HepG2 (cell line): ENCODE measurements at regions not wholly inside any gene's neighbourhood (a gene's known extent, or its start where the extent isn't known, plus 50 kb on each side); places are given as distances from the start of the nearest gene placed in this dataset.

Experiments
- EP300 ChIP-seq, 3 experiments: sonication (generic) in 1 of 3; formaldehyde crosslinking in 1 of 3; IDR thresholded peaks; 2 replicates each; pipeline versions ENCODE4 v1.5.1 to v1.6.1; 2011 to 2020; ENCODE audit warnings: low read depth in 2 of 3, low read length in 2 of 3, borderline replicate concordance in 1 of 3, improper control_type of control experiment in 1 of 3, mild to moderate bottlenecking in 1 of 3, missing genetic modification reagents in 1 of 3, moderate library complexity in 1 of 3
- MED1 ChIP-seq: sonication (generic); formaldehyde crosslinking; IDR thresholded peaks from 2 replicates; pipeline ENCODE4 v1.4.0; 2020; ENCODE audit warnings: missing genetic modification reagents
- MTA1 ChIP-seq: sonication (generic); formaldehyde crosslinking; IDR thresholded peaks from 2 replicates; pipeline ENCODE4 v1.4.0; 2020; ENCODE audit warnings: missing genetic modification reagents, mild to moderate bottlenecking, borderline replicate concordance
- XRCC5 ChIP-seq: fragments of 200-400 bp; formaldehyde crosslinking; optimal IDR thresholded peaks from 2 replicates; pipeline ENCODE3; 2017; ENCODE audit warnings: mild to moderate bottlenecking, low read length
- ZBTB20 ChIP-seq: sonication (generic); formaldehyde crosslinking; IDR thresholded peaks from 2 replicates; pipeline ENCODE4 v1.8.1; 2023; ENCODE audit warnings: missing genetic modification reagents, low read depth, mild to moderate bottlenecking, borderline replicate concordance
- TF ChIP-seq, protein P1 (sequence below): IDR thresholded peaks from 2 replicates; pipeline ENCODE4 v1.6.1; 2012; ENCODE audit warnings: inconsistent platforms
- TF ChIP-seq, protein P2 (sequence below): sonication (generic); formaldehyde crosslinking; IDR thresholded peaks from 2 replicates; pipeline ENCODE4 v1.5.1; 2020; ENCODE audit warnings: mild to moderate bottlenecking, moderate library complexity, missing genetic modification reagents
- TF ChIP-seq, protein P3 (sequence below): sonication (generic); formaldehyde crosslinking; IDR thresholded peaks from 2 replicates; pipeline ENCODE4 v1.4.0; 2020; ENCODE audit warnings: missing genetic modification reagents
- TF ChIP-seq, protein P4 (sequence below): sonication (generic); formaldehyde crosslinking; IDR thresholded peaks from 2 replicates; pipeline ENCODE4 v1.5.0; 2020; ENCODE audit warnings: mild to moderate bottlenecking, missing genetic modification reagents, moderate library complexity

DNA sequence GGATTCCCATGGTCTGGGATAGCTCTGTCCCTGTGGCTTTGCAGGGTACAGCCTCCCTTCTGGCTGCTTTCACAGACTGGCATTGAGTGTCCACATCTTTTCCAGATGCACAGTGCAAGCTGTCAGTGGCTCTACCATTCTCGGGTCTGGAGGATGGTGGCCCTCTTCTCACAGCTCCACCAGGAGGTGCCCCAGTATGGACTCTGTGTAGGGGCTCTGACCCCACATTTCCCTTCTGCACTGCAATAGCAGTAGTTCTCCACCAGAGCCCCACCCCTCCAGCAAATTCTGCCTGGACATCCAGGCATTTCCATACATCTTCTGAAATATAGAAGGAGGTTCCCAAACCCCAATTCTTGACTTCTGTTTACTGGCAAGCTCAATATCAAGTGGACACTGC is 50.2 kb upstream of the GRID2 start:
- TF ChIP-seq EP300 (IDR thresholded peaks at IDR 0.05; ENCODE audit: low read depth in 2 of 2, low read length in 2 of 2), result no peak
- TF ChIP-seq EP300 (CRISPR knock-in tag; IDR thresholded peaks at IDR 0.05; ENCODE audit: borderline replicate concordance), result no peak
- TF ChIP-seq XRCC5, result no peak
- TF ChIP-seq, protein P1, sequence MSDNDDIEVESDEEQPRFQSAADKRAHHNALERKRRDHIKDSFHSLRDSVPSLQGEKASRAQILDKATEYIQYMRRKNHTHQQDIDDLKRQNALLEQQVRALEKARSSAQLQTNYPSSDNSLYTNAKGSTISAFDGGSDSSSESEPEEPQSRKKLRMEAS, result no peak
- TF ChIP-seq, protein P2, sequence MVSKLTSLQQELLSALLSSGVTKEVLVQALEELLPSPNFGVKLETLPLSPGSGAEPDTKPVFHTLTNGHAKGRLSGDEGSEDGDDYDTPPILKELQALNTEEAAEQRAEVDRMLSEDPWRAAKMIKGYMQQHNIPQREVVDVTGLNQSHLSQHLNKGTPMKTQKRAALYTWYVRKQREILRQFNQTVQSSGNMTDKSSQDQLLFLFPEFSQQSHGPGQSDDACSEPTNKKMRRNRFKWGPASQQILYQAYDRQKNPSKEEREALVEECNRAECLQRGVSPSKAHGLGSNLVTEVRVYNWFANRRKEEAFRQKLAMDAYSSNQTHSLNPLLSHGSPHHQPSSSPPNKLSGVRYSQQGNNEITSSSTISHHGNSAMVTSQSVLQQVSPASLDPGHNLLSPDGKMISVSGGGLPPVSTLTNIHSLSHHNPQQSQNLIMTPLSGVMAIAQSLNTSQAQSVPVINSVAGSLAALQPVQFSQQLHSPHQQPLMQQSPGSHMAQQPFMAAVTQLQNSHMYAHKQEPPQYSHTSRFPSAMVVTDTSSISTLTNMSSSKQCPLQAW (CRISPR knock-in tag), result no peak
- no peak for TF ChIP-seq MTA1 (CRISPR knock-in tag)
- TF ChIP-seq, protein P3, sequence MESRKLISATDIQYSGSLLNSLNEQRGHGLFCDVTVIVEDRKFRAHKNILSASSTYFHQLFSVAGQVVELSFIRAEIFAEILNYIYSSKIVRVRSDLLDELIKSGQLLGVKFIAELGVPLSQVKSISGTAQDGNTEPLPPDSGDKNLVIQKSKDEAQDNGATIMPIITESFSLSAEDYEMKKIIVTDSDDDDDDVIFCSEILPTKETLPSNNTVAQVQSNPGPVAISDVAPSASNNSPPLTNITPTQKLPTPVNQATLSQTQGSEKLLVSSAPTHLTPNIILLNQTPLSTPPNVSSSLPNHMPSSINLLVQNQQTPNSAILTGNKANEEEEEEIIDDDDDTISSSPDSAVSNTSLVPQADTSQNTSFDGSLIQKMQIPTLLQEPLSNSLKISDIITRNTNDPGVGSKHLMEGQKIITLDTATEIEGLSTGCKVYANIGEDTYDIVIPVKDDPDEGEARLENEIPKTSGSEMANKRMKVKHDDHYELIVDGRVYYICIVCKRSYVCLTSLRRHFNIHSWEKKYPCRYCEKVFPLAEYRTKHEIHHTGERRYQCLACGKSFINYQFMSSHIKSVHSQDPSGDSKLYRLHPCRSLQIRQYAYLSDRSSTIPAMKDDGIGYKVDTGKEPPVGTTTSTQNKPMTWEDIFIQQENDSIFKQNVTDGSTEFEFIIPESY (CRISPR knock-in tag), result no peak
- no peak for TF ChIP-seq MED1 (CRISPR knock-in tag)
- TF ChIP-seq ZBTB20 (CRISPR knock-in tag), result no peak
- TF ChIP-seq, protein P4, sequence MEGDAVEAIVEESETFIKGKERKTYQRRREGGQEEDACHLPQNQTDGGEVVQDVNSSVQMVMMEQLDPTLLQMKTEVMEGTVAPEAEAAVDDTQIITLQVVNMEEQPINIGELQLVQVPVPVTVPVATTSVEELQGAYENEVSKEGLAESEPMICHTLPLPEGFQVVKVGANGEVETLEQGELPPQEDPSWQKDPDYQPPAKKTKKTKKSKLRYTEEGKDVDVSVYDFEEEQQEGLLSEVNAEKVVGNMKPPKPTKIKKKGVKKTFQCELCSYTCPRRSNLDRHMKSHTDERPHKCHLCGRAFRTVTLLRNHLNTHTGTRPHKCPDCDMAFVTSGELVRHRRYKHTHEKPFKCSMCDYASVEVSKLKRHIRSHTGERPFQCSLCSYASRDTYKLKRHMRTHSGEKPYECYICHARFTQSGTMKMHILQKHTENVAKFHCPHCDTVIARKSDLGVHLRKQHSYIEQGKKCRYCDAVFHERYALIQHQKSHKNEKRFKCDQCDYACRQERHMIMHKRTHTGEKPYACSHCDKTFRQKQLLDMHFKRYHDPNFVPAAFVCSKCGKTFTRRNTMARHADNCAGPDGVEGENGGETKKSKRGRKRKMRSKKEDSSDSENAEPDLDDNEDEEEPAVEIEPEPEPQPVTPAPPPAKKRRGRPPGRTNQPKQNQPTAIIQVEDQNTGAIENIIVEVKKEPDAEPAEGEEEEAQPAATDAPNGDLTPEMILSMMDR, result no peak
